Right atrium auricular region (tissue), 2 donors: ENCODE measurements at regions not wholly inside any gene's neighbourhood (a gene's known extent, or its start where the extent isn't known, plus 50 kb on each side); places are given as distances from the start of the nearest gene placed in this dataset.

ENCODE experiments used
- DNase-seq: peaks from one replicate; pipeline ENCODE4 v3.0.0-alpha.2; 2019; ENCODE audit warnings: low spot score
- H3K27ac ChIP-seq, 2 donors: fragments of 200-600 bp; sonication (generic); 1 replicate in 1 of 2; 2 replicates in 1 of 2; pipeline ENCODE4 v1.5.1; 2016 to 2019
- H3K27me3 ChIP-seq, 2 donors: fragments of 200-600 bp; sonication (generic); one replicate each; pipeline versions ENCODE4 v1.5.1 to v1.6.0; 2017 to 2019
- H3K36me3 ChIP-seq: fragments of 200-600 bp; sonication (generic); one replicate; pipeline ENCODE4 v1.5.1; 2016
- H3K4me1 ChIP-seq, 2 donors: fragments of 200-600 bp; sonication (generic); one replicate each; pipeline versions ENCODE4 v1.5.1 to v1.6.0; 2017 to 2019
- H3K4me3 ChIP-seq, 2 donors: fragments of 200-600 bp; sonication (generic); 1 replicate in 1 of 2; 2 replicates in 1 of 2; pipeline ENCODE4 v1.5.1; 2017 to 2019; ENCODE audit warnings: mild to moderate bottlenecking in 1 of 2, moderate library complexity in 1 of 2
- H3K9me3 ChIP-seq, 2 donors: fragments of 200-600 bp; sonication (generic); one replicate each; pipeline ENCODE4 v1.5.1; 2019
- CTCF ChIP-seq, 2 donors: fragments of 200-600 bp; sonication (generic); IDR thresholded peaks; one replicate each; pipeline ENCODE4 v1.5.1; 2019; ENCODE audit warnings: antibody characterized with exemption in 2 of 2

GRCh38 chr2:180261976-180262375 lies 254.9 kb upstream of the CWC22 start:
- DNase-seq: no peak
- Histone ChIP-seq H3K36me3 (no peaks in the 10 kb centered on the region), H3K4me1 (no peaks in the 10 kb centered on the region), H3K27me3 (no peaks in the 10 kb centered on the region), H3K4me3 (no peak overlapping the region), H3K27ac (no peak overlapping the region), H3K9me3 (peaks cover 0 to 3% of the 10 kb centered on the region in 2 donors)
- no peak for TF ChIP-seq CTCF (IDR thresholded peaks at IDR 0.05)

DNA sequence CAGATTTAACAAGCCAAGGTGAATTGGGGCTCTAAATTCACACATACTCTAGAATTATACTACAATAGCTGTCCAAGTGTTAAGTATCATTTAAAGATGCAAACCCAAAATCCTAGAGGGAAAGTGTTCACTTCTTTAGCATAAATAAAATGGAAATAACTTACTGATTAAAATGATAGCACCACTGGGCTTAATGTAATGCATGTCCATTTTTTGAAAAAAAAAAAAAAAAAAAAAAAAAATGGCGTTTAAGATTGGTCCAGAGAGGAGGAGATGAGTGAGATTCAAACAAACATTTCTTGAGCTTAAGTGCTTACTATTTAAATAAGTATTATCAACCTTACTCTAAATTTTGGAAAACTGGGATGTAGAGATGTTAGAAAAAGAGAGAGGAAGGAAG lies 251.5 kb upstream of the CWC22 start:
- no peak for TF ChIP-seq CTCF (IDR thresholded peaks at IDR 0.05)
- Histone ChIP-seq H3K4me3 (no peak overlapping the region), H3K27ac (no peak overlapping the region), H3K9me3 (peaks cover 0 to 3% of the 10 kb centered on the region in 2 donors), H3K36me3 (no peaks in the 10 kb centered on the region), H3K4me1 (no peaks in the 10 kb centered on the region), H3K27me3 (no peaks in the 10 kb centered on the region)
- no peak for DNase-seq

DNA sequence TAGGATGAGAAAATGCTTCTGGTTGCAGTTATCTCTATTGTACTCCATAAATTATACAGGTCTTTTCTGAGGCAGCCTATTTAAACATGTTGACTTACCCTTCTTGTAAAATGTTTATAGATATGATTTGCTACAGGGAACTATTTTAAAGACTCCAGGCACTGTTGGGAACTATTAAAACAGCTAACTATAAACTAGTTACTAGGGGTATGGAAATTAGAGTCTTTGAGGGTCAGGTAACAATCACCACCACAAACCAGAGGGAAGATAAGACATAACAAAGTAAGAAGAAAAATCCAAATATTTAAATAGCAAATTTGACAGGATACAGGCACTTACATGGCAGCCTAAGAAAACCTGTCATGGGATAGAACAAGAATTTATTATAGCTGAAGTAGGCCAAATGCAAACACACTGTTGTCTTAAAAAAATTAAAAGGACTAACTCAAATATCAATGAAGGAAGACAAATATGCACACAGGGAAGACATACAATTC lies 251.0 kb upstream of the CWC22 start:
- no peak for TF ChIP-seq CTCF (IDR thresholded peaks at IDR 0.05)
- H3K27me3 ChIP-seq: no peaks in the 10 kb centered on the region
- DNase-seq: no peak
- H3K27ac ChIP-seq: no peak overlapping the region
- H3K4me3 ChIP-seq: no peak overlapping the region
- peaks cover 0 to 3% of the 10 kb centered on the region in 2 donors for H3K9me3 ChIP-seq
- H3K36me3 ChIP-seq: no peaks in the 10 kb centered on the region
- no peaks in the 10 kb centered on the region for H3K4me1 ChIP-seq

DNA sequence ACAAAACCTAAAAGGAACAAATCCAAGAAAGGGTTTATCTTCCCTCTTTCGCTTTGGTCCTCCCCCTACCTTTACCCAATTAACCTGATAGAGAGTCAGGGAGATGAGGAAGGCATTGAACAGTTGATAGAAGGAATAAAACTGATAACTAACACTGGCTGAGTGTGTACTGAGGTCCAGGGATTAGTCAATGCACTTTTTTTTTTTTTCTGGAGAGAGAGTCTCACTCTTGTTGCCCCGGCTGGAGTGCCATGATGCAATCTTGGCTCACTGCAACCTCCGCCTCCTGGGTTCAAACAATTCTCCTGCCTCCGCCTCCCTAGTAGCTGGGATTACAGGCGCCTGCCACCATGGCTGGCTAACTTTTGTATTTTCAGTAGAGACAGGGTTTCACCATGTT lies 250.2 kb upstream of the CWC22 start:
- DNase-seq: no peak
- no peaks in the 10 kb centered on the region for H3K36me3 ChIP-seq
- no peak overlapping the region for H3K4me3 ChIP-seq
- no peaks in the 10 kb centered on the region for H3K27me3 ChIP-seq
- no peaks in the 10 kb centered on the region for H3K4me1 ChIP-seq
- no peak for TF ChIP-seq CTCF (IDR thresholded peaks at IDR 0.05)
- H3K27ac ChIP-seq: no peak overlapping the region
- peaks cover 0 to 3% of the 10 kb centered on the region in 2 donors for H3K9me3 ChIP-seq

DNA sequence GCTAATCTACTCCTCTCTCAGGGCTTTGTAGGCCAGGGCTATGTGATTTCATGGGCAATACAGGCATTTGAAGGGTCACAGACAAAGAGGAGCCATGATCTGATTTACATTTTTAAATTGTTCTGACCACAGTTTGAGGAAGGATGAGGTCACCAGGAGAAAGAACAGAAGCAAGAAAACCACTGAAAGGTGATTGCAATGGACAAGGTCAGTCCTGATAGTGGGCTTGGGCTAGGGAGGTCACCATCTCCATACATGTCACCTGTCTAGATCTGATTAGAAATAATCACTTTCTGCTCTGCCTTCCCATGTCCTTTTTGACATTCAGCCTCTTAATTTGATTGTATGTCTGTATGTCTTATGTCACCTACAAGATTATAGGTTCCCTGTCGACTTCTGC lies 248.9 kb upstream of the CWC22 start:
- no peak for TF ChIP-seq CTCF (IDR thresholded peaks at IDR 0.05)

DNA sequence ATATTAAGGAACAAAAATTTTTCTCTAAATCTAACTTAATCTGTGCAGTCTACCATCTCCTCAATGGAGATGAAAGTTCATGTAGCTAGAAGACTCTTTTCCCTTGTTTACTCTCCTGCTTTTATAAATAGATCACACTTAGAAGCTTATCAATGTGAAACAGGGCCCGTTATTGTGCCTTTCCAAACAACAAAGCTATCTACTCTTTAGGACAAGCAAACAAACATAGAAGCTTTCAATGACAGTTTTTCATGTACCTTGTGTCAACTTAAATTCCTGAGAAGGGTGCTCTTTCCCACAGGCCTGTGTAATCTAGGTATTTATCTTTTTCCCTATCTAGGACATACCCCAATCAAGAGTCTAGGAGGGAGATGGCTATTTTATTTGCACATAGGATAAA lies 247.8 kb upstream of the CWC22 start:
- no peak for TF ChIP-seq CTCF (IDR thresholded peaks at IDR 0.05)
- Histone ChIP-seq H3K9me3 (no peaks in the 10 kb centered on the region), H3K4me3 (no peak overlapping the region), H3K4me1 (no peaks in the 10 kb centered on the region), H3K36me3 (no peaks in the 10 kb centered on the region), H3K27me3 (no peaks in the 10 kb centered on the region), H3K27ac (no peak overlapping the region)
- no peak for DNase-seq

More for the DNA sequence above, 248.9 kb upstream of the CWC22 start:
- Histone ChIP-seq H3K27me3 (no peaks in the 10 kb centered on the region), H3K36me3 (no peaks in the 10 kb centered on the region), H3K27ac (no peak overlapping the region), H3K9me3 (peaks cover 0 to 3% of the 10 kb centered on the region in 2 donors), H3K4me1 (no peaks in the 10 kb centered on the region), H3K4me3 (no peak overlapping the region)
- DNase-seq: no peak
